ENCODE measurements at regions not wholly inside any gene's neighbourhood (a gene's known extent, or its start where the extent isn't known, plus 50 kb on each side); places are given as distances from the start of the nearest gene placed in this dataset.

DNA sequence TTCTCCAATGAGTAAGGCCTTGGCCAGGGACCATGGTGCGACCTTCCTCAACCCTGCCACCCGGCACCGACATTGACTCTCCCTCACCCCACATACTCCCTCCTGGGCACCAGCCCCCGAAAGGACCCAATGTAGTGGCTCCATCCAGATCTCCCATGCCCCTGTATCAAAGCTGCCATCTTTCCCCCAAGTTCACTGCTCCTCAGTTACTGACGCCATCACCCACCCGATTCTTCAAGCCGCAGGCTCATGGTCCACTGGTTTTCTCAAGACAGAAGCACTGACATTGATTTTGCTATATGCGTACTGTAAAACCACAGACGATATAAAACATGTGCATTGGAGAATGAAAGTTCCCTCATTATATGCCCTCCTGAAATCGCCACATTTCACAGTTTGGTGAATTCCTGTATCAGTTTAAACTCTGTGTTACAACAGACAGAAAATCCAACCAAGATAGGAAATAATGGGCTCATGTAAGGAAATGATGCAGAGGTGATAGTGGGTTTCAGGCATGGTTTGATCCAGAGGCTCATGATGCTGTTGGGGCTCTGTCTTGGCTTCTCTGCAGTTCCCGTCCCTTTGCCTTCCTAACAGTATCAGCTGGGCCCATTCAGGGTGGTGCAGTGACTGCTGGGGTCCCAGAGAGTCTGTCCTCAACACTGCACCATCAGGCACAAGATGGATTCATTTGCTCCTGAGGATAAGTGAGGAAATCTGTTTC lies 207.3 kb upstream of the IER5L start:
- Histone ChIP-seq H3K27me3 (replicated peaks; ENCODE audit: control insufficient read depth, insufficient read depth, low read length, poor library complexity, severe bottlenecking) (no peaks in the 10 kb centered on the region), H3K9me3 (ENCODE audit: control insufficient read depth, low read length) (no peaks in the 10 kb centered on the region), H3K4me3 (ENCODE audit: insufficient read depth, low read depth, low read length, poor library complexity, severe bottlenecking) (no peak overlapping the region), H3K27ac (ENCODE audit: insufficient read depth, low read length, poor library complexity, severe bottlenecking) (no peak overlapping the region), H3K4me1 (ENCODE audit: control insufficient read depth, insufficient read depth, low read length, poor library complexity, severe bottlenecking) (peaks cover 6% of the 10 kb centered on the region), H3K36me3 (ENCODE audit: control insufficient read depth, insufficient read depth, low read length) (no peaks in the 10 kb centered on the region)
- no peak for DNase-seq

GRCh38 chr9:129384491-129385210 lies 206.6 kb upstream of the IER5L start:
- H3K4me3 ChIP-seq (ENCODE audit: insufficient read depth, low read depth, low read length, poor library complexity, severe bottlenecking): no peak overlapping the region
- H3K27ac ChIP-seq (ENCODE audit: insufficient read depth, low read length, poor library complexity, severe bottlenecking): peak overlapping the region; percentile 13
- H3K9me3 ChIP-seq (ENCODE audit: control insufficient read depth, low read length): no peaks in the 10 kb centered on the region
- H3K36me3 ChIP-seq (ENCODE audit: control insufficient read depth, insufficient read depth, low read length): no peaks in the 10 kb centered on the region
- H3K27me3 ChIP-seq (replicated peaks; ENCODE audit: control insufficient read depth, insufficient read depth, low read length, poor library complexity, severe bottlenecking): no peaks in the 10 kb centered on the region
- H3K4me1 ChIP-seq (ENCODE audit: control insufficient read depth, insufficient read depth, low read length, poor library complexity, severe bottlenecking): peaks cover 6% of the 10 kb centered on the region
- DNase-seq: no peak

DNA sequence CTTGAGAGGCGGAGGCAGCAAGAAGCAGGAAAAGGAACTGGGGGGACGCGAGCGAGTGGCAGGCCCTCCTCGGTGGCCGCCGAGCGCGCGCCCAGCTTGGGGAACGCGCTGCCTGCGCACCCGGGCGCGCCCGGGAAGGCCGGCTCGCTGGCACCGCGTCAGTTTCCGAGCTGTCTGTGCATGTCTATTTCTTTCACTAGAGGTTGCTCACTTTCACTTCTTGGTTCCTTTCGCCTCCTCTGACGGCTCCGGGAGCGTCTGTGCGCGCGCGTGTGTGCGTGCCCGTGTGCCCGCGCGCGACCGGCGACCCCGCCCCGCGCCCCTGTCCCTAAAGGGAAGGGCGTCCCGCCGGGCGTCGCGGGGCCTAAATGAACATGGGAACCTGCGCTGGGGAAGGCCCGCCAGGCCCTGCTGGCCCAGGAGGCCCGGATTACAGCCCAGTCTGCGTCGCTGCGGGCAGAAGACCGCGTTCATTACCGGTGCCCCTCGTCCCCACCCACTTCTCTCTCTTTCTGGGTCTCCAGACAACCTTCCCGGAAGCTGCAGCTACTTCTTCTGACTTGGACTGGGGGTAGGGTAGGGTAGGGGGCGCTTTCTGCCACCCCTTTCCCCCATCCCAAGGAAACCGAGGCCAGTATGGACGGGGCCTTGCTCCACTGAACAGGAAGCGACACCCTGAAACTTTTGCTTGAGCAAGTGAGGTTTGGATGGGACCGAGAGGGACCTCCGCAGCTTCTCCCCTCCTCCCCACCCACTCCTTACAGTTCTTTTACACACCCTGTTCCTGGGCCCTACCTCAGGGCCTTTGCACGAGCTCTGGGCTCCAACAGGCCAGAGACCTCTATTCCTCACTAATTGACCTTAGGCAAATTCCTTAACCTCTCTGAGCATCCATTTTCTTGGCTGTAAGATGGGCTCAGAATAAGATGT lies 205.8 kb upstream of the IER5L start:
- Histone ChIP-seq H3K27ac (ENCODE audit: insufficient read depth, low read length, poor library complexity, severe bottlenecking) (peak overlapping the region; percentile 70), H3K27me3 (replicated peaks; ENCODE audit: control insufficient read depth, insufficient read depth, low read length, poor library complexity, severe bottlenecking) (no peaks in the 10 kb centered on the region)

GRCh38 chr9:129383019-129383560 lies 205.0 kb upstream of the IER5L start:
- H3K4me1 ChIP-seq (ENCODE audit: control insufficient read depth, insufficient read depth, low read length, poor library complexity, severe bottlenecking): peaks cover 6% of the 10 kb centered on the region
- H3K36me3 ChIP-seq (ENCODE audit: control insufficient read depth, insufficient read depth, low read length): no peaks in the 10 kb centered on the region
- H3K27me3 ChIP-seq (replicated peaks; ENCODE audit: control insufficient read depth, insufficient read depth, low read length, poor library complexity, severe bottlenecking): no peaks in the 10 kb centered on the region
- peak overlapping the region; percentile 79 for H3K4me3 ChIP-seq (ENCODE audit: insufficient read depth, low read depth, low read length, poor library complexity, severe bottlenecking)
- no peaks in the 10 kb centered on the region for H3K9me3 ChIP-seq (ENCODE audit: control insufficient read depth, low read length)
- H3K27ac ChIP-seq (ENCODE audit: insufficient read depth, low read length, poor library complexity, severe bottlenecking): peak overlapping the region; percentile 70
- DNase-seq: no peak

More for the DNA sequence above, 205.8 kb upstream of the IER5L start:
- peak overlapping the region; percentile 79 for H3K4me3 ChIP-seq (ENCODE audit: insufficient read depth, low read depth, low read length, poor library complexity, severe bottlenecking)
- peaks cover 6% of the 10 kb centered on the region for H3K4me1 ChIP-seq (ENCODE audit: control insufficient read depth, insufficient read depth, low read length, poor library complexity, severe bottlenecking)
- no peaks in the 10 kb centered on the region for H3K36me3 ChIP-seq (ENCODE audit: control insufficient read depth, insufficient read depth, low read length)
- DNase-seq: peak; percentile 41 to 51 (median 50)
- no peaks in the 10 kb centered on the region for H3K9me3 ChIP-seq (ENCODE audit: control insufficient read depth, low read length)

GRCh38 chr9:129382281-129383018 lies 204.4 kb upstream of the IER5L start:
- DNase-seq: no peak
- no peaks in the 10 kb centered on the region for H3K27me3 ChIP-seq (replicated peaks; ENCODE audit: control insufficient read depth, insufficient read depth, low read length, poor library complexity, severe bottlenecking)
- H3K27ac ChIP-seq (ENCODE audit: insufficient read depth, low read length, poor library complexity, severe bottlenecking): no peak overlapping the region
- no peak overlapping the region for H3K4me3 ChIP-seq (ENCODE audit: insufficient read depth, low read depth, low read length, poor library complexity, severe bottlenecking)
- H3K4me1 ChIP-seq (ENCODE audit: control insufficient read depth, insufficient read depth, low read length, poor library complexity, severe bottlenecking): peaks cover 6% of the 10 kb centered on the region
- no peaks in the 10 kb centered on the region for H3K9me3 ChIP-seq (ENCODE audit: control insufficient read depth, low read length)
- no peaks in the 10 kb centered on the region for H3K36me3 ChIP-seq (ENCODE audit: control insufficient read depth, insufficient read depth, low read length)

DNA sequence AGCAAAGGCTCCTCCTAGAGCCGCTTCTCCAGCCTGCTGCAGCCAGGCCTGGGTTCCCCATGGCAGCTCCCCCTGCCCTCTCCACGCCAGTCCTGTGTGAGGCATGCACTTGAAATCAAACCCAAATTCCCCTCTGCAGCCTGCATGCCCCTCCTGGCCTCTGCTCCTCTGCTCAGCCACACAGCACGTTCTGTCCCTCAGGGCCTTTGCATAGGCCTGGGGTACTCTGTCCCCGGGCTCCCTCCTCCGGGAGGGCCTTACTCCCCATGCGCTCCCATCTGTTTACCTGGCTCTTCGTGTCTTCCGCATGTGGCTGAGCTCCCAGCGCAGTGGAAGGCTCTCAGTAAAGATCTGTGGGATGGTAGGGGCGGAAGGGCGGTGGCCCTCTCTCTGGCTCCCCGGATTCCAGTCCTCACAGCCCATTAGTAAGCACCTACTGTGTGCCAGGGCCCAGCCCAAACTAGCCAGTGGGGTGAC lies 203.5 kb upstream of the IER5L start:
- H3K27me3 ChIP-seq (replicated peaks; ENCODE audit: control insufficient read depth, insufficient read depth, low read length, poor library complexity, severe bottlenecking): no peaks in the 10 kb centered on the region
- DNase-seq: no peak
- H3K27ac ChIP-seq (ENCODE audit: insufficient read depth, low read length, poor library complexity, severe bottlenecking): no peak overlapping the region
- no peaks in the 10 kb centered on the region for H3K36me3 ChIP-seq (ENCODE audit: control insufficient read depth, insufficient read depth, low read length)
- peaks cover 6% of the 10 kb centered on the region for H3K4me1 ChIP-seq (ENCODE audit: control insufficient read depth, insufficient read depth, low read length, poor library complexity, severe bottlenecking)
- no peak overlapping the region for H3K4me3 ChIP-seq (ENCODE audit: insufficient read depth, low read depth, low read length, poor library complexity, severe bottlenecking)
- H3K9me3 ChIP-seq (ENCODE audit: control insufficient read depth, low read length): no peaks in the 10 kb centered on the region

DNA sequence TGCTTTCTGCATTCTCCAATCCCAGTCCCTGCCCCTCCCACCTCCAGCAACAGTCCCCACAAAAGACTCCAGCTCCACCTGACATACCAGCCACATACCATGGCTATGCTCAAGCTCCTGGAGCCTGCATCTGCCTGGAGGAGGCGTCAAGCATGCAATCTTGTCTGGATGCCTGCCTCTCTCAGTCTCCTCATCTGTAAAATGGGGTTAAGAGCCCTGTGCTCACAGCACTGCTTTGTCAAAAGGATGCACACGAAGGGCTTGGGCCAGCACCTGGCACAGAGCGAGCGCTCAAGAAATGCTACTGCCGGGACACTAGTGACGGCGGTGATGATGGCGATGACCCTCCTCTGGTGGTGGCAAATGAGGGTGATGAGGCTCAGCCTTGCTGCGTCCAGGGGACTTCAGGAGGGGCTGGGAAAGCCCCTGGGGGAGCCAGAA lies 202.9 kb upstream of the IER5L start:
- no peak overlapping the region for H3K4me3 ChIP-seq (ENCODE audit: insufficient read depth, low read depth, low read length, poor library complexity, severe bottlenecking)
- no peaks in the 10 kb centered on the region for H3K27me3 ChIP-seq (replicated peaks; ENCODE audit: control insufficient read depth, insufficient read depth, low read length, poor library complexity, severe bottlenecking)
- peaks cover 6% of the 10 kb centered on the region for H3K4me1 ChIP-seq (ENCODE audit: control insufficient read depth, insufficient read depth, low read length, poor library complexity, severe bottlenecking)
- H3K9me3 ChIP-seq (ENCODE audit: control insufficient read depth, low read length): no peaks in the 10 kb centered on the region
- no peak for DNase-seq
- no peaks in the 10 kb centered on the region for H3K36me3 ChIP-seq (ENCODE audit: control insufficient read depth, insufficient read depth, low read length)
- no peak overlapping the region for H3K27ac ChIP-seq (ENCODE audit: insufficient read depth, low read length, poor library complexity, severe bottlenecking)

GRCh38 chr9:129379886-129380285 lies 201.8 kb upstream of the IER5L start:
- Histone ChIP-seq H3K4me1 (ENCODE audit: control insufficient read depth, insufficient read depth, low read length, poor library complexity, severe bottlenecking) (peaks cover 6% of the 10 kb centered on the region), H3K27ac (ENCODE audit: insufficient read depth, low read length, poor library complexity, severe bottlenecking) (no peak overlapping the region), H3K9me3 (ENCODE audit: control insufficient read depth, low read length) (no peaks in the 10 kb centered on the region), H3K27me3 (replicated peaks; ENCODE audit: control insufficient read depth, insufficient read depth, low read length, poor library complexity, severe bottlenecking) (no peaks in the 10 kb centered on the region), H3K4me3 (ENCODE audit: insufficient read depth, low read depth, low read length, poor library complexity, severe bottlenecking) (no peak overlapping the region), H3K36me3 (ENCODE audit: control insufficient read depth, insufficient read depth, low read length) (no peaks in the 10 kb centered on the region)
- no peak for DNase-seq

DNA sequence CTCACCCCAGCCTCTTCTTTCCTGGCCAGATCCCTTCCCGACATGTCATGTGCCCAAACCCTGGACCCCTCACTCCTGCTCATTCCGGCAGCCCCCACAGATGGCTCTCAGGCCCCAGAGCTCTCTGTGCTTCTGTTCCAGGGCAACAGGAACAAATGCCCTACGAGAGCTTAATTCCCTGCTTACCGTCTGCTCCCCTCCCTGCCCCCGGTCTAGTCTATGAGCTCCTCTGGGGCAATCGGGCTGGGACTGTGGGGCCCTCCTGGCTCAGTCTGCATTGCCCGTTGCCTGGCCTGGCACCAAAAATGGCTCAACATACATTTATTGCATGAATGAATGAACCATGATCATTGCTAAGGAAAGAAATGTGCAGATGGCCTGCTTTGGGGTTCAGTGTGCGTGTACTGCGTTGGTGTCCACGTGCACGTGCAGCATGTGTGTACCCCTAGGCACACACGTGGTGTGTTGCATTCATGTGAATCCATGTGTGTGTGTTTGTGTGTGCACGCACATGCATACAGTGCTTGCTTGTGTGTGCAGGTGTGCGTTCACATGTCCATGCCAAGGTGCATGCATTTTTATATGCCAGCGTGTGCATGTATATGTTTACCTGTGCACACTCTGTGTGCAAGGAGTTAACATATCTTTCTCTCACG lies 201.2 kb upstream of the IER5L start:
- H3K9me3 ChIP-seq (ENCODE audit: control insufficient read depth, low read length): no peaks in the 10 kb centered on the region
- peaks cover 6% of the 10 kb centered on the region for H3K4me1 ChIP-seq (ENCODE audit: control insufficient read depth, insufficient read depth, low read length, poor library complexity, severe bottlenecking)
- H3K4me3 ChIP-seq (ENCODE audit: insufficient read depth, low read depth, low read length, poor library complexity, severe bottlenecking): no peak overlapping the region
- no peaks in the 10 kb centered on the region for H3K27me3 ChIP-seq (replicated peaks; ENCODE audit: control insufficient read depth, insufficient read depth, low read length, poor library complexity, severe bottlenecking)
- no peak for DNase-seq
- H3K36me3 ChIP-seq (ENCODE audit: control insufficient read depth, insufficient read depth, low read length): no peaks in the 10 kb centered on the region
- no peak overlapping the region for H3K27ac ChIP-seq (ENCODE audit: insufficient read depth, low read length, poor library complexity, severe bottlenecking)
